GM12872 (cell line): ENCODE measurements at regions not wholly inside any gene's neighbourhood (a gene's known extent, or its start where the extent isn't known, plus 50 kb on each side); places are given as distances from the start of the nearest gene placed in this dataset.

ENCODE experiments used
- TF ChIP-seq, protein P1 (sequence below): IDR thresholded peaks from 3 replicates; pipeline ENCODE4 v1.5.1; 2011; ENCODE audit warnings: low read depth, mild to moderate bottlenecking, low read length, moderate library complexity; ENCODE audit not compliant: insufficient read depth

- TF ChIP-seq, protein P1, sequence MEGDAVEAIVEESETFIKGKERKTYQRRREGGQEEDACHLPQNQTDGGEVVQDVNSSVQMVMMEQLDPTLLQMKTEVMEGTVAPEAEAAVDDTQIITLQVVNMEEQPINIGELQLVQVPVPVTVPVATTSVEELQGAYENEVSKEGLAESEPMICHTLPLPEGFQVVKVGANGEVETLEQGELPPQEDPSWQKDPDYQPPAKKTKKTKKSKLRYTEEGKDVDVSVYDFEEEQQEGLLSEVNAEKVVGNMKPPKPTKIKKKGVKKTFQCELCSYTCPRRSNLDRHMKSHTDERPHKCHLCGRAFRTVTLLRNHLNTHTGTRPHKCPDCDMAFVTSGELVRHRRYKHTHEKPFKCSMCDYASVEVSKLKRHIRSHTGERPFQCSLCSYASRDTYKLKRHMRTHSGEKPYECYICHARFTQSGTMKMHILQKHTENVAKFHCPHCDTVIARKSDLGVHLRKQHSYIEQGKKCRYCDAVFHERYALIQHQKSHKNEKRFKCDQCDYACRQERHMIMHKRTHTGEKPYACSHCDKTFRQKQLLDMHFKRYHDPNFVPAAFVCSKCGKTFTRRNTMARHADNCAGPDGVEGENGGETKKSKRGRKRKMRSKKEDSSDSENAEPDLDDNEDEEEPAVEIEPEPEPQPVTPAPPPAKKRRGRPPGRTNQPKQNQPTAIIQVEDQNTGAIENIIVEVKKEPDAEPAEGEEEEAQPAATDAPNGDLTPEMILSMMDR = no peak
Measured at GRCh38 chr9:27817747-27818146, 244.5 kb upstream of the C9orf72 start.

- TF ChIP-seq, protein P1 = no peak
Measured at GRCh38 chr9:27818348-27818747, 245.1 kb upstream of the C9orf72 start.

DNA sequence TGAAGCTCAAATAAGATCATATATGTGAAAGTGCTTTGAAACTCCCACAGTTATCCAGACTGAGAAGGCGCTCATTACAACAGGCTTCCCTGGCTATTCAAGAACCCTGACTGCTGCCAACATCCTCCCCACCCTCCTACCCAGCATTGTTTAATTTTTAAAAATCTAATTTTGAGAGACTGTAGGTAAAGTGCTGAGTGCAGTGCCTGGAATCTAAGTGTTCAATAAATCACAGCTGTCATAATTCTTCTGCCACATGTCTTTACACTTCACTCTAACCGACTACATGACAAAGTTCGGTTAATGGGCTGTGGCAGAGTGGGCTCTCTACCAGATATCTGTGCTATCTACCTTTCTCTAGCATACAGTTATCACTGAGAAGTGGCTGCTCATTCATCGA is 255.6 kb upstream of the C9orf72 start:
- TF ChIP-seq, protein P1 = no peak

GRCh38 chr9:27829621-27830020 is 256.3 kb upstream of the C9orf72 start:
- TF ChIP-seq, protein P1 = no peak

DNA sequence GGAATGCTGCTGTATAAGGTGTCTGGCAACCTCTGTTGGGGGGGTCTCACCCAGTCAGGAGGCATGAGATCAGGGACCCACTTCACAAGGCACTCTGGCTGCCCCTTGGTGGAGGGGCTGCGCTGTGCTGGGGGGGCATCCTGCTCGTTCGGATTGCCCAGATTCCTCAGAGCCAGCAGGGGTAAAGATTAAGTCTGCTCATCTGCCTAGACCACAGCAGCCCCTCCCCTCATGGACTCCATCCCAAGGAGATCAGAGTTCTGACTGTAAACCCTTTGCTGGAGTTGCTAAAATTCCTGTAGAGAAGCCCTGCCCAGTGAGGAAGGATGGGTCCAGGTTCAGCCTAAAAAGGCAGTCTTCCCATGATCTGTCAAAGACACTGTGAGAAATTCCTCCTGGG is 262.0 kb upstream of the C9orf72 start:
- TF ChIP-seq, protein P1 = no peak

DNA sequence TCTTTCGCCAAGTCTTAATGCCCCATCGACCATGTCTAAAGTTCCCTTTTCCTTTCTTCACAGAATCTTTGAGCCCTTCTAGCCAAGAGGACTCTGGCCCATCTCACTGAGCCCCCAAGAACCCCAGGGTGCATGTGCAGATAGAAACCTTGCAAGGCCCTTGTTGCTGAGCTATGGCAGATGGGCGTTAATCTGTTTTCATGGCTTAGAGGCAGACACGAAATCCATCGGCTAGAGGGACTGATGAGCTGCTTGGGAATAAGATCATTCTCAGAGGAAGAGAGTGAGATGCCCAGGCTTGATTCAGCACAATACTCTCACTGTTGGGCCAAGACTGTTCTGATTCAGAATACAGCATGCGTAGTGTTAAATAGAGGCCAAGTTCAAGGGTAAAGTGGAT is 262.5 kb upstream of the C9orf72 start:
- TF ChIP-seq, protein P1 = no peak

DNA sequence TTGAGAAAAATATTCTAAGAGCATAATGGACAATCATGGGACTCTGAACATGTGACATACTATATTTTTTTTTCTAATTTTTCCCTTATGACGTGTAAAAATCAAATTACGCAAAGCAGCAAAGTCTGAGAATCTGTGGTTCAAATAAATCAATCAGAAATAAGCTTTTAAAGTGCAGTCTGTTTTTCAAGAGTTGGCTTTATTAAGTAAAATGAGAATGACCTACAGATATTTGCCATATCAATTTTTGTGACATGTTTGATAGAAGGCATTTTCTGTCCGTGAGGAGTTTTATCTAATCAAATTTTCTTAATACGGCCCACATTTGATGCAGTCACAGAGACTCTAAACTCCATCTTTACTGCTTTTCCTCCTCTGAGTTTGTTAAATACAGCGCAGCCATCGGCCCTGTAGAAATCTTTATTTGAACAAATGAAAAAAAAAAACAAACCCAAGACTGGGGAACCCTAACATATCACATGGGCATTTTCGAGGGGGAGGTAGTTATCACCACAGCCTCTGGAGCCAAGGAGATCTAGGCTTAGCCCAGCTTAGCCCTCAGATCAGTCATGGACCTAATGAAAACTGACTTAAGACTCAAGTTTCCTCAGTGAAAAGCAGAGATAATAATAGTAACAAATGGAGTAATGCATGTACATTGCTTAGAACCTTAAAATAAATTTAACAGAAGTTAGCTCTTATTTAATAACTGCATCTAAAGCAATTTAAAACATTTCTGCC is 263.6 kb upstream of the C9orf72 start:
- TF ChIP-seq, protein P1 = no peak

DNA sequence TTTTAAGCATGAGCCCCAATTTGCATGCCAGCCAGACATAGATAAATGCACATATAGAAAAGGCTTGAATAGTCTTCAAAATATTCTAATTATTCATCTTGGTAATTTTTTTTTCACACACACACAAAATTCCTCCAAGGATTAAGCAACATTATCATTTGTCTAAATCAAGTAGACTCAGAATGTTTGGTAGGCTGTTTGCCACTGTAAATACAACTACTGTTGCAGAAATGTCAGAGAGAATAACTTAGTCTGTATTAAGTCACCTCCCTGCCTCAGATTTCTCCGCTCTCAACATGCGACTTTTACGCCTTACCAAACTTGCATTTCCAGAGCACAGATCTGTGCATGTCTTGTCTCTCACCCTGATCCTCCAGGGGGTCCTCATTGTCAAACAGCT is 265.6 kb upstream of the C9orf72 start:
- TF ChIP-seq, protein P1 = no peak
